Neural progenitor cell (in vitro differentiated cells): ENCODE measurements at regions not wholly inside any gene's neighbourhood (a gene's known extent, or its start where the extent isn't known, plus 50 kb on each side); places are given as distances from the start of the nearest gene placed in this dataset.

ENCODE experiments used
- DNase-seq: peaks from one replicate; pipeline ENCODE4 v3.0.0-alpha.2; 2016; ENCODE audit warnings: low spot score
- H2AFZ ChIP-seq: fragments of 200-600 bp; sonication (generic); replicated peaks from 2 replicates; pipeline ENCODE4 v1.6.1; 2016; ENCODE audit warnings: antibody characterized with exemption
- H3F3A ChIP-seq: fragments of 200-600 bp; sonication (generic); 2 replicates; pipeline ENCODE4 v1.6.1; 2016; ENCODE audit warnings: antibody characterized with exemption, low read depth
- H3K27ac ChIP-seq: fragments of 200-600 bp; sonication (generic); 2 replicates; pipeline ENCODE4 v1.5.1; 2016; ENCODE audit warnings: mild to moderate bottlenecking
- H3K27me3 ChIP-seq: fragments of 200-600 bp; sonication (generic); 2 replicates; pipeline ENCODE4 v1.6.1; 2016; ENCODE audit warnings: mild to moderate bottlenecking, moderate library complexity
- H3K36me3 ChIP-seq: fragments of 200-600 bp; sonication (generic); 2 replicates; pipeline ENCODE4 v1.5.1; 2016
- H3K4me1 ChIP-seq: fragments of 200-600 bp; sonication (generic); 2 replicates; pipeline ENCODE4 v1.6.1; 2016; ENCODE audit warnings: mixed run types
- H3K4me2 ChIP-seq: fragments of 200-600 bp; sonication (generic); 2 replicates; pipeline ENCODE4 v1.6.1; 2016
- H3K4me3 ChIP-seq: fragments of 200-600 bp; sonication (generic); 2 replicates; pipeline ENCODE4 v1.5.1; 2016
- H3K79me2 ChIP-seq: fragments of 200-600 bp; sonication (generic); 2 replicates; pipeline ENCODE4 v1.6.1; 2016; ENCODE audit warnings: low read depth
- H3K9ac ChIP-seq: fragments of 200-600 bp; sonication (generic); 2 replicates; pipeline ENCODE4 v1.6.1; 2016
- H3K9me3 ChIP-seq: fragments of 200-600 bp; sonication (generic); 2 replicates; pipeline ENCODE4 v1.5.1; 2016; ENCODE audit warnings: low read depth
- H4K20me1 ChIP-seq: fragments of 200-600 bp; sonication (generic); 2 replicates; pipeline ENCODE4 v1.6.1; 2016; ENCODE audit warnings: low read depth
- H3K27ac Mint-ChIP-seq: 3 replicates; pipeline ENCODE4 v1.8.0; 2021; ENCODE audit warnings: mixed read lengths
- H3K27me3 Mint-ChIP-seq: 2 replicates; pipeline ENCODE4 v1.8.0; 2022; ENCODE audit warnings: low read depth, mild to moderate bottlenecking, inconsistent platforms, moderate library complexity, mixed read lengths; ENCODE audit not compliant: insufficient read depth
- H3K36me3 Mint-ChIP-seq: 3 replicates; pipeline ENCODE4 v1.8.0; 2021; ENCODE audit warnings: mixed read lengths
- H3K4me1 Mint-ChIP-seq: 3 replicates; pipeline ENCODE4 v1.8.0; 2021; ENCODE audit warnings: mixed read lengths
- H3K4me3 Mint-ChIP-seq: 3 replicates; pipeline ENCODE4 v1.8.0; 2021; ENCODE audit warnings: mild to moderate bottlenecking, moderate library complexity, mixed read lengths
- H3K9me3 Mint-ChIP-seq: 3 replicates; pipeline ENCODE4 v1.8.0; 2020; ENCODE audit warnings: mixed read lengths
- CTCF ChIP-seq: fragments of 200-600 bp; sonication (generic); IDR thresholded peaks from 2 replicates; pipeline ENCODE4 v1.5.1; 2017; ENCODE audit warnings: antibody characterized with exemption, mild to moderate bottlenecking
- EZH2 ChIP-seq: fragments of 200-600 bp; sonication (generic); IDR thresholded peaks from 2 replicates; pipeline ENCODE4 v1.6.1; 2017; ENCODE audit warnings: antibody characterized with exemption, mild to moderate bottlenecking, moderate library complexity
- EZH2phosphoT487 ChIP-seq: fragments of 200-600 bp; sonication (generic); IDR thresholded peaks from 2 replicates; pipeline ENCODE4 v1.6.1; 2017; ENCODE audit warnings: antibody characterized with exemption

DNA sequence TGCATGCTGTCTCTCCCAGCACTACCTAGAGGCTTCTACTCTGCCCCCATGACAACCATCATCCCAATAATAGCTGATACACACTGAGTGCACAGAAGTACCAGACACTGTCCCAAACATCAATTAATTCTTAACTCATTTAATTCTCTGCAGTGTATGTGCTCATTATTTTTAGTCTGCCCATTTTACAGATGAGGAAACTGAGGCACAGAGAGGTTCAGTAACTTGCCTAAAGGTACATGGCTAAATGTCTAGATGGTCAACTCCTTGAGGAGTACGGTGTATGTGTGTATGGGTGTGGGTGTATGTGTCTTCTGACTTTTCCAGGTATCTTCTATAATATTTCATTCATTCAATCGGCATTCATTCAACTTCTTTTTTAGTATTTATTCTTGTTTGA is 407.9 kb downstream of the SOX9 start:
- H3K9me3 Mint-ChIP-seq = no peaks in the 10 kb centered on the region
- Histone ChIP-seq H3F3A (peaks cover 3% of the 10 kb centered on the region), H3K4me1 (peaks cover 17% of the 10 kb centered on the region), H3K9me3 (no peaks in the 10 kb centered on the region), H3K36me3 (no peaks in the 10 kb centered on the region), H2AFZ (no peak overlapping the region), H3K27ac (no peak overlapping the region), H3K4me2 (no peak overlapping the region), H3K27me3 (no peaks in the 10 kb centered on the region), H3K79me2 (no peaks in the 10 kb centered on the region), H4K20me1 (no peaks in the 10 kb centered on the region), H3K9ac (no peak overlapping the region), H3K4me3 (no peak overlapping the region)
- no peaks in the 10 kb centered on the region for H3K36me3 Mint-ChIP-seq
- no peak for DNase-seq
- peaks cover 5% of the 10 kb centered on the region for H3K27me3 Mint-ChIP-seq
- H3K4me1 Mint-ChIP-seq = peaks cover 36% of the 10 kb centered on the region
- TF ChIP-seq EZH2 (no peak), CTCF (no peak), EZH2phosphoT487 (no peak)
- no peak overlapping the region for H3K4me3 Mint-ChIP-seq
- no peak overlapping the region for H3K27ac Mint-ChIP-seq

GRCh38 chr17:72529386-72529785 is 408.6 kb downstream of the SOX9 start:
- H3K36me3 Mint-ChIP-seq = no peaks in the 10 kb centered on the region
- Histone ChIP-seq H2AFZ (no peak overlapping the region), H3K9me3 (no peaks in the 10 kb centered on the region), H3K9ac (no peak overlapping the region), H3K4me3 (no peak overlapping the region), H3K36me3 (no peaks in the 10 kb centered on the region), H3K27ac (no peak overlapping the region), H3K4me2 (peak overlapping the region; percentile 37), H3K27me3 (no peaks in the 10 kb centered on the region), H4K20me1 (no peaks in the 10 kb centered on the region), H3K4me1 (peaks cover 17% of the 10 kb centered on the region), H3K79me2 (no peaks in the 10 kb centered on the region), H3F3A (peaks cover 3% of the 10 kb centered on the region)
- H3K27ac Mint-ChIP-seq = peak overlapping the region; percentile 17
- peak; percentile 45 for DNase-seq
- no peak overlapping the region for H3K4me3 Mint-ChIP-seq
- peaks cover 7% of the 10 kb centered on the region for H3K9me3 Mint-ChIP-seq
- peaks cover 36% of the 10 kb centered on the region for H3K4me1 Mint-ChIP-seq
- H3K27me3 Mint-ChIP-seq = peaks cover 5% of the 10 kb centered on the region
- TF ChIP-seq EZH2 (no peak), CTCF (peak; percentile 13)

DNA sequence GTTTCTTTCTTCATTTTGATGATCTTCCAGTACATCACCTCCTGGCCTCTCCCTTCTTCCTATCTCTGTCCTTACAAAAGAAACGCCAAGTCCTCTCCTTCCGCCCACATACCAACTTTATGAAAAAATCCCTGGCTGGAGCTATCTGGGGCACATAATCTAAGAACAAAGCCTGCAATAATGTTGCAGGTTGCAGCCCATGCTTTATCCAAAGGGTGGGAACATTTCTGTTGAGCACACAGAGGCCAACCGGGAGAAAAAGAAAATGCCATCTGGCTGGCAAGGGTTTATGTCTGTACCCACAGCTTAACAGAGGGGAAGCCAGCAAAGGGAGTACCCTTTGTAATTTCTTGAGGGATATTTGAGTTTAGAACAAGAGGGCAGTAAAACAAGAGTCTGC is 409.6 kb downstream of the SOX9 start:
- no peaks in the 10 kb centered on the region for H3K27me3 ChIP-seq
- no peaks in the 10 kb centered on the region for H3K36me3 ChIP-seq
- peaks cover 17% of the 10 kb centered on the region for H3K4me1 ChIP-seq
- H3F3A ChIP-seq = peaks cover 3% of the 10 kb centered on the region
- peaks cover 2% of the 10 kb centered on the region for H3K27me3 Mint-ChIP-seq
- H3K4me2 ChIP-seq = no peak overlapping the region
- TF ChIP-seq EZH2 (no peak), CTCF (no peak), EZH2phosphoT487 (no peak)
- no peaks in the 10 kb centered on the region for H3K79me2 ChIP-seq
- no peaks in the 10 kb centered on the region for H4K20me1 ChIP-seq
- no peak for DNase-seq
- no peak overlapping the region for H3K4me3 ChIP-seq
- H3K9me3 Mint-ChIP-seq = peaks cover 12% of the 10 kb centered on the region
- no peak overlapping the region for H3K9ac ChIP-seq
- no peaks in the 10 kb centered on the region for H3K36me3 Mint-ChIP-seq
- peaks cover 32% of the 10 kb centered on the region for H3K4me1 Mint-ChIP-seq
- H3K4me3 Mint-ChIP-seq = no peak overlapping the region
- H2AFZ ChIP-seq = no peak overlapping the region
- no peaks in the 10 kb centered on the region for H3K9me3 ChIP-seq
- no peak overlapping the region for H3K27ac Mint-ChIP-seq
- no peak overlapping the region for H3K27ac ChIP-seq

- Histone ChIP-seq H3K9ac (no peak overlapping the region), H3K36me3 (no peaks in the 10 kb centered on the region), H3K4me3 (no peak overlapping the region), H3K79me2 (no peaks in the 10 kb centered on the region), H3K4me2 (no peak overlapping the region), H3F3A (peaks cover 3% of the 10 kb centered on the region), H4K20me1 (no peaks in the 10 kb centered on the region), H2AFZ (no peak overlapping the region), H3K4me1 (peaks cover 17% of the 10 kb centered on the region), H3K27ac (no peak overlapping the region), H3K9me3 (no peaks in the 10 kb centered on the region), H3K27me3 (no peaks in the 10 kb centered on the region)
- TF ChIP-seq CTCF (no peak), EZH2 (no peak), EZH2phosphoT487 (no peak)
- H3K27ac Mint-ChIP-seq = peak overlapping the region; percentile 21
- no peak overlapping the region for H3K4me3 Mint-ChIP-seq
- H3K36me3 Mint-ChIP-seq = no peaks in the 10 kb centered on the region
- peaks cover 29% of the 10 kb centered on the region for H3K4me1 Mint-ChIP-seq
- DNase-seq = no peak
- peaks cover 12% of the 10 kb centered on the region for H3K9me3 Mint-ChIP-seq
- H3K27me3 Mint-ChIP-seq = peaks cover 2% of the 10 kb centered on the region
Measured at GRCh38 chr17:72531729-72532128, 410.9 kb downstream of the SOX9 start.
